Adipocyte (in vitro differentiated cells): ENCODE measurements at regions not wholly inside any gene's neighbourhood (a gene's known extent, or its start where the extent isn't known, plus 50 kb on each side); places are given as distances from the start of the nearest gene placed in this dataset.
"Not testable (repeated sequence)": the region's sequence is repeated elsewhere in the genome, so short reads cannot be mapped to it uniquely, and the experiment has no call there.

ENCODE experiments used
- DNase-seq: peaks from one replicate; pipeline ENCODE4 v3.0.0-alpha.2; 2015; ENCODE audit warnings: low read depth
- H3K27me3 ChIP-seq: replicated peaks from 2 replicates; pipeline ENCODE4 v1.7.0; 2013; ENCODE audit warnings: mild to moderate bottlenecking, low read length, moderate library complexity; ENCODE audit not compliant: control insufficient read depth, insufficient read depth
- H3K36me3 ChIP-seq: 2 replicates; pipeline ENCODE4 v1.7.0; 2013; ENCODE audit warnings: low read length, mild to moderate bottlenecking, moderate library complexity; ENCODE audit not compliant: control insufficient read depth, insufficient read depth, severe bottlenecking
- H3K4me1 ChIP-seq: 2 replicates; pipeline ENCODE4 v1.7.0; 2013; ENCODE audit warnings: mild to moderate bottlenecking, low read length, moderate library complexity; ENCODE audit not compliant: control insufficient read depth, insufficient read depth
- H3K4me3 ChIP-seq: 2 replicates; pipeline ENCODE4 v1.7.0; 2013; ENCODE audit warnings: mild to moderate bottlenecking, low read length, moderate library complexity
- H3K9ac ChIP-seq: 2 replicates; pipeline ENCODE4 v1.7.0; 2013; ENCODE audit warnings: mild to moderate bottlenecking, low read length, moderate library complexity
- H3K9me3 ChIP-seq: 2 replicates; pipeline ENCODE4 v1.7.0; 2013; ENCODE audit warnings: mild to moderate bottlenecking, low read length, moderate library complexity; ENCODE audit not compliant: control insufficient read depth

- no peaks in the 10 kb centered on the region for H3K36me3 ChIP-seq
- no peaks in the 10 kb centered on the region for H3K9me3 ChIP-seq
- no peaks in the 10 kb centered on the region for H3K27me3 ChIP-seq
- no peak for DNase-seq
- no peak overlapping the region for H3K4me3 ChIP-seq
- no peaks in the 10 kb centered on the region for H3K4me1 ChIP-seq
- no peak overlapping the region for H3K9ac ChIP-seq
Measured at GRCh38 chr13:90835826-90836225, 511.7 kb upstream of the MIR17HG start.

DNA sequence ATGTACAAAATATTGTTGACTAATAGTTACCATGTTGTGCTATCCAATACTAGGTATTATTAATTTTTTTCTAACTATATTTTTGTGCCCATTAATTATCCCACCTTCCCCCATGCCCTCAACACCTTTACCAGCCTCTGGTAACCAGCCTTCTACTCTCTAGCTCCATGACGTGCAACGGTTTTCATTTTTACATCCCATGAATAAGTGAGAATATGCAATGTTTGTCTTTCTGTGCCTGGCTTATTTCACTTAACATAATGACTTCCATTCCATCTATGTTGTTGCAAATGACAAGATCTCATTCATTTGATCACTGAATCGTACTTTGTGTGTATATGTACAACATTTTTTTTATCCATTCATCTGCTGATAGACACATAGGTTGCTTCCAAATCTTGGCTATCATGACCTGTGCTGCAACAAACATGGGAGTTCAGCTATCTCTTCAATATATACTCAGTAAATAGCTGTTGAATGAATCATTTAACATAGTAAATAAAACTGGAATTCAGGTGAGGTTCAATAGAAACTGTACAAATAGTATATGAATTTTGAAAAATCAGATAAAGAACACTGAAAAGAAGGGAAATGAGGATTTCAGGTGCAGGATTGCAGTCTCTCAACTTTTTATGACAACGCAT lies 509.0 kb upstream of the MIR17HG start:
- no peak for DNase-seq
- H3K4me1 ChIP-seq: no peaks in the 10 kb centered on the region
- H3K36me3 ChIP-seq: no peaks in the 10 kb centered on the region
- no peak overlapping the region for H3K4me3 ChIP-seq
- no peak overlapping the region for H3K9ac ChIP-seq
- H3K9me3 ChIP-seq: no peaks in the 10 kb centered on the region
- H3K27me3 ChIP-seq: no peaks in the 10 kb centered on the region

GRCh38 chr13:90839061-90839460 lies 508.4 kb upstream of the MIR17HG start:
- Histone ChIP-seq H3K36me3 (no peaks in the 10 kb centered on the region), H3K4me1 (no peaks in the 10 kb centered on the region), H3K27me3 (no peaks in the 10 kb centered on the region), H3K9me3 (no peaks in the 10 kb centered on the region), H3K4me3 (no peak overlapping the region), H3K9ac (no peak overlapping the region)
- no peak for DNase-seq

DNA sequence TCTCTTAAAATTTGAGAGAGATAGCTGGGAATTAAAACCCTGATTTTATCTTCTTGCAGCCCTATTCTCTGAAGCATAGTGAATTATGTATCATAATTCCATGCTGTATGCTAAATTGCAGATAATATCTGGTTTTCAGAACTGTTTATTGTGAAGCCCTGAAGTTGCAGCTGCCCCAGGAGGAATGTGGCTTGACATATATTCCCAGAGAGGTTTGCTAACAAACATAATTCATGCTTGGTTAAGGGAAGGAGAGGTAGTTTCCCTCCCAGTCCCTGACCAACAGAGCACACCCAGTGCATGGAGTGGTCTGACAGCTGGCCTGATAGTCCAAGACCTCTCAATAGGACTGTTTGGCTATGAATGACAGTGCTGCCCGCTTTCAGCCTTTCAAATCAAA lies 500.6 kb upstream of the MIR17HG start:
- no peaks in the 10 kb centered on the region for H3K36me3 ChIP-seq
- H3K9me3 ChIP-seq: no peaks in the 10 kb centered on the region
- DNase-seq: no peak
- H3K27me3 ChIP-seq: no peaks in the 10 kb centered on the region
- no peak overlapping the region for H3K9ac ChIP-seq
- no peaks in the 10 kb centered on the region for H3K4me1 ChIP-seq
- H3K4me3 ChIP-seq: no peak overlapping the region

- not testable (repeated sequence) for H3K9ac ChIP-seq, H3K4me3 ChIP-seq, H3K9me3 ChIP-seq, H3K36me3 ChIP-seq, H3K4me1 ChIP-seq, H3K27me3 ChIP-seq, DNase-seq
Measured at GRCh38 chr13:90853666-90854065, 493.8 kb upstream of the MIR17HG start.

DNA sequence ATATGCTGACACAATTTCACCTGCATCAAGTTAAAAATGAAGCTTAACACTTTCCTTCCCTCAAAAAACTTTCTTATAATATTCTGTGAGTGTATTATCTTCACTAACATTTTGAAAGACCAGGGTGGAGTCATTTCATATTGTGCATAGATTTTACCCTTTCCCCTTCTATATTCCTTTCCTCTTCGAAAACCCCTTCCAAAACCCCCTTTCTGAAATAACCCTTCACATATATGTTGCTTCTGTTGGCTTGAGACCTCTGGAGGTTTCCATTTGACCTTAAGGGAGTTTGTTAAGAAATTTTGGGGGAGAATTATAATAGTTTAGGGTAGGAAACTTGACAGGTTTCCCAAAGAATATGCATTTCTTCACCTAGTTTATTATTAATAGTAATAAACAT lies 489.6 kb upstream of the MIR17HG start:
- H3K36me3 ChIP-seq: no peaks in the 10 kb centered on the region
- no peak for DNase-seq
- H3K27me3 ChIP-seq: no peaks in the 10 kb centered on the region
- no peak overlapping the region for H3K9ac ChIP-seq
- no peaks in the 10 kb centered on the region for H3K9me3 ChIP-seq
- H3K4me3 ChIP-seq: no peak overlapping the region
- H3K4me1 ChIP-seq: peaks cover 4% of the 10 kb centered on the region

DNA sequence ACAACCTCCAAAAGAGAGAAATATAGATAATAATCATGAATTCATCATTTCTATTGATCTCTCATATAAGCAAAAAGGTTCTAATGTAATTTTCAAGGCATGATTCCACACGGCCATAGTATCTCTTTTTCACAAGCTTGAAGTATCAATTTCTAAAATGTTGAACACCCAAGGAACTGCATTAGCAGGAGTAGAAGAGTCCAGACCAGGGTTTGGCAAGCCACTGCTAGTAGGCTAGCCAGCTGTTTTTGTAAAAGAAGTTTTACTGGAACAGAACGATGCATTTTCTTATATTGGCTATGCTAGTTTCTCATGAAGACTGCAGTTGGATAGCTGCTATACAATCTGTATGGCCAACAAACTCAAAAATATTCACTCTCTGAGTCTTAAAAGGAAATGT lies 481.5 kb upstream of the MIR17HG start:
- Histone ChIP-seq H3K36me3 (no peaks in the 10 kb centered on the region), H3K9me3 (no peaks in the 10 kb centered on the region), H3K27me3 (no peaks in the 10 kb centered on the region), H3K9ac (peak overlapping the region; percentile 11), H3K4me3 (no peak overlapping the region), H3K4me1 (peaks cover 9% of the 10 kb centered on the region)
- DNase-seq: no peak

GRCh38 chr13:90867336-90867683 lies 480.2 kb upstream of the MIR17HG start:
- Histone ChIP-seq H3K4me1 (peaks cover 9% of the 10 kb centered on the region), H3K27me3 (no peaks in the 10 kb centered on the region), H3K9me3 (no peaks in the 10 kb centered on the region), H3K36me3 (no peaks in the 10 kb centered on the region), H3K9ac (peak overlapping the region; percentile 60), H3K4me3 (no peak overlapping the region)
- DNase-seq: peak; percentile 64

DNA sequence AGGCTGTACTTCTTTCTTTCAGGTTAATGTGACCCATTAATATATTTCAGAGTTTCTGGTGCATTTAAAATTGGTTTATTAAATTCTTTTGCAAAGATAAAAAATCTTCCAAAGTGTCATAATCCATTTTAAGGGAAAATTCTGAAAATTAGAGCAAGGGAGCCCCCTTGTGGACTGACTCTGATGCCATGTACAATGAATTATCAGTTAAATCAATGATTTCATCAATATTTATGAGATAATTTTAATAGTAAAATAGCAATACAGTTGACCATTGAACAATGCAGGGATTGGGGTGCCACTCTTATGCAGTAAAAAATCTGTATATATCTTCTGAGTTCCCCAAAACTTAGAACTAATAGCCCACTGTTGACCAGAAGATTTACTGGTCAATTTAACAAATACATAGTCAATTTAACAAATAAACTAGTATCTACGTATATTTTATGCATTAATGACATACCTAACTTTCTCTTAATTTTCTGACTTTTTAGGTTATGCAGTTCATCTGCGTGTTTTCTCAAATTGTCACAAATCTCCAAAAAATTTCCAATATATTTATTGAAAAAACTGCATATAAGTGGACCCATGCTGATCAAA lies 479.1 kb upstream of the MIR17HG start:
- Histone ChIP-seq H3K9me3 (no peaks in the 10 kb centered on the region), H3K27me3 (no peaks in the 10 kb centered on the region), H3K36me3 (no peaks in the 10 kb centered on the region), H3K9ac (peak overlapping the region; percentile 60), H3K4me1 (peaks cover 9% of the 10 kb centered on the region), H3K4me3 (no peak overlapping the region)
- DNase-seq: peak; percentile 61

GRCh38 chr13:90869580-90869979 lies 477.9 kb upstream of the MIR17HG start:
- Histone ChIP-seq H3K4me1 (peaks cover 9% of the 10 kb centered on the region), H3K9ac (no peak overlapping the region), H3K36me3 (no peaks in the 10 kb centered on the region), H3K4me3 (no peak overlapping the region), H3K9me3 (no peaks in the 10 kb centered on the region), H3K27me3 (no peaks in the 10 kb centered on the region)
- no peak for DNase-seq

DNA sequence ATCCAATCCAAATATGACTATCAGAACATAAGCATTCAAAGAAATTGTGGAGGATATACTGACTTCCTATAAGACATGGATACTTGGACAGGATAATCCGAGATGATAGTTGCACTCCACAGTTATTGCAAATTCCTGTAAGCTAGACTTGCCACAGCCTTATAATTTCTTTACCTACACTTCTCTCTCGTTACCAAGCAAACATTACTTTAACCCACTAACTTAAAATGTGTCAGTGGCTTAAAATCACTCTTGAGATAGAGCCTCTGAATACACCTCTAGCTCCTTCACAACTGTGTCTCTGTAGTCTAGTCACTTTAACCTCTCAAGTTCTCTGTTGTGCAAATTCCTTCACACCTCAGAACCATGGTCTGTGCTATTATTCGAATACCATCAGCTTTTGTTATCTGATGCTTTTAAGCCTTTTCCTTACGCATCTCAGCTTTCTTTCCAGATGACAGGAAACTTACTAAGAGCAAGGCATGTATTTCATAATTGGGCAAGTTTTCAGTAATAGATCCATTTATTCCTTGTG lies 474.9 kb upstream of the MIR17HG start:
- no peaks in the 10 kb centered on the region for H3K27me3 ChIP-seq
- H3K4me3 ChIP-seq: no peak overlapping the region
- no peaks in the 10 kb centered on the region for H3K36me3 ChIP-seq
- DNase-seq: no peak
- H3K4me1 ChIP-seq: peaks cover 7% of the 10 kb centered on the region
- H3K9me3 ChIP-seq: no peaks in the 10 kb centered on the region
- no peak overlapping the region for H3K9ac ChIP-seq

- no peaks in the 10 kb centered on the region for H3K27me3 ChIP-seq
- no peak overlapping the region for H3K9ac ChIP-seq
- no peaks in the 10 kb centered on the region for H3K36me3 ChIP-seq
- no peak for DNase-seq
- H3K4me3 ChIP-seq: no peak overlapping the region
- no peaks in the 10 kb centered on the region for H3K4me1 ChIP-seq
- H3K9me3 ChIP-seq: no peaks in the 10 kb centered on the region
Measured at GRCh38 chr13:90880790-90881189, 466.7 kb upstream of the MIR17HG start.
